ENCODE measurements at regions not wholly inside any gene's neighbourhood (a gene's known extent, or its start where the extent isn't known, plus 50 kb on each side); places are given as distances from the start of the nearest gene placed in this dataset.

DNA sequence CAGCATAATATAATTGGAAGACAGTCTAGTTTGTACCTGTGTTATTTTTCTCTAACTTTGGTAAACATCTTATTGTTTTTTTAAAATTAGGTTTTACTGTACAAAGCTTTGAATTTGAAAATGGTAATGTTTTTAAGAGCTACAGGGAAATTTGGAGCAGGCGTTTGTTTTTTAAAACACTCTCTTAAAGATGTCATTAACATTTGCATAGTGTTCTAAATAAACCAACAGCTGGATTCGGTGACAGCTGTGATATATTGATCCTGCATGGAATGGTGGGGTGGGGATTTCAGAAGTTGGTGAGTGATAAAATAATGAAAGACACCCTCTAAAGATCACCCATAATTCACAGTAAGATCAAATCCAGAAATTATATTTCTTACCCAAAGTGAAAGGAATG is 97.9 kb upstream of the PRL start:
- TF ChIP-seq, protein P1, sequence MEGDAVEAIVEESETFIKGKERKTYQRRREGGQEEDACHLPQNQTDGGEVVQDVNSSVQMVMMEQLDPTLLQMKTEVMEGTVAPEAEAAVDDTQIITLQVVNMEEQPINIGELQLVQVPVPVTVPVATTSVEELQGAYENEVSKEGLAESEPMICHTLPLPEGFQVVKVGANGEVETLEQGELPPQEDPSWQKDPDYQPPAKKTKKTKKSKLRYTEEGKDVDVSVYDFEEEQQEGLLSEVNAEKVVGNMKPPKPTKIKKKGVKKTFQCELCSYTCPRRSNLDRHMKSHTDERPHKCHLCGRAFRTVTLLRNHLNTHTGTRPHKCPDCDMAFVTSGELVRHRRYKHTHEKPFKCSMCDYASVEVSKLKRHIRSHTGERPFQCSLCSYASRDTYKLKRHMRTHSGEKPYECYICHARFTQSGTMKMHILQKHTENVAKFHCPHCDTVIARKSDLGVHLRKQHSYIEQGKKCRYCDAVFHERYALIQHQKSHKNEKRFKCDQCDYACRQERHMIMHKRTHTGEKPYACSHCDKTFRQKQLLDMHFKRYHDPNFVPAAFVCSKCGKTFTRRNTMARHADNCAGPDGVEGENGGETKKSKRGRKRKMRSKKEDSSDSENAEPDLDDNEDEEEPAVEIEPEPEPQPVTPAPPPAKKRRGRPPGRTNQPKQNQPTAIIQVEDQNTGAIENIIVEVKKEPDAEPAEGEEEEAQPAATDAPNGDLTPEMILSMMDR (IDR thresholded peaks at IDR 0.05; ENCODE audit: insufficient read depth, low read depth, low read length, missing control alignments) = no peak
- H3K4me3 ChIP-seq (ENCODE audit: low read depth, low read length) = no peak overlapping the region
- no peak for DNase-seq (ENCODE audit: low read depth)

DNA sequence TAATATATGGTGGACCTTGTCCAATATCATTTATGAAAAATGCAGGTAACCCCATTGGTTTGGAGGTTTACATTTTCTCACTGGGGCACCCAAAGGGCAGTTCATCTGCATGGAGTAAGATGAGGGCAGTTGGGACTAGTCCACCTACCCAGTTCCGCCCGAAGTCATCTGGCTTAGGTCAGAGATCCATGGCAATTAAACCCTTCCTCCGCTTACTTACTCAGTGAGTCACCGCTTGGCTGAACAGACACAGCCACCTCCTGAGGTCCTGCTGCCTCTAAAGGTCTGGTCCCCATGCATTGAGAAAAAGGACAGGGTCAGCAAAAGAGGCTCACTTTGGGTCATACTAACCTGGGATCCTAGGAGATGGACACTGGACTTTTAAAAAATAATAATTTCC is 102.9 kb upstream of the PRL start:
- TF ChIP-seq, protein P1 (IDR thresholded peaks at IDR 0.05; ENCODE audit: insufficient read depth, low read depth, low read length, missing control alignments) = no peak

DNA sequence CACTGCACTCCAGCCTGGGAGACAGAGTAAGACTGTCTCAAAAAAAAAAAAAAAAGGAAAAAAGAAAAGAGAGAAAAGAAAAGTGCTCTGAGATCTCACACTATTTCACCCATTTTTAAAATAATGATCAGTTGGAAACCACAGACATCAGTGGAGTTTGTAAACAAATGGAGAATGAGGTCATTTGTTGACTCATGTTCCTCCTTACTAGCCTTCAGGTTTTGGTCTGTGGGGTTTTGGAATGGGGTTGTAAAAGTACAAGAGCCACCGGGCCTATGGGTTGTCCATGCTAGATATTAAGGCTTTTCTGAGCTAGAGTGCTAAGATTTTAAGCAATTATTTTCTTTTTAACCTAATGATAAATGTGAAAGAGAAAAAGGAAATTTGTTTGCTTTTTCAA is 104.4 kb upstream of the PRL start:
- H3K4me3 ChIP-seq (ENCODE audit: low read depth, low read length) = no peak overlapping the region
- TF ChIP-seq, protein P1 (IDR thresholded peaks at IDR 0.05; ENCODE audit: insufficient read depth, low read depth, low read length, missing control alignments) = no peak
- DNase-seq (ENCODE audit: low read depth) = no peak

More for the DNA sequence above, 102.9 kb upstream of the PRL start:
- DNase-seq (ENCODE audit: low read depth) = no peak
- no peak overlapping the region for H3K4me3 ChIP-seq (ENCODE audit: low read depth, low read length)

DNA sequence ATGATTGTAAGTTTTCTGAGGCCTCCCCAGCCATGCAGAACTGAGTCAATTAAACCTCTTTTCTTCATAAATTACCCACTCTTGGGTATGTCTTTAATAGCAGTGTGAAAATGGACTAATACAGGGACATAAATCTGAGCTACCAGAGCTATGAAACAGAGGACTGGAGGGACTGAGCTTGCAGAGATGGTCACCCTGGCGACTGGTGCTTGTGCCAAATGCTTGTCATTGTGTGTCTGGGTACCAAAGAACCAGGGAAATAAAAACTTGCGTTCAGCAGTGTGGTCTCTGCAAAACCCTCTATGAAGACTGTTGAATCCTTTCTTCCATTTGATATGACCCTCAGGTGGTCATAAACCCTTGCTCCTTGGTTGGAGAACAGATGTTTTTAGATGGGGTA is 105.1 kb upstream of the PRL start:
- TF ChIP-seq, protein P1 (IDR thresholded peaks at IDR 0.05; ENCODE audit: insufficient read depth, low read depth, low read length, missing control alignments) = no peak
- DNase-seq (ENCODE audit: low read depth) = no peak
- H3K4me3 ChIP-seq (ENCODE audit: low read depth, low read length) = no peak overlapping the region

DNA sequence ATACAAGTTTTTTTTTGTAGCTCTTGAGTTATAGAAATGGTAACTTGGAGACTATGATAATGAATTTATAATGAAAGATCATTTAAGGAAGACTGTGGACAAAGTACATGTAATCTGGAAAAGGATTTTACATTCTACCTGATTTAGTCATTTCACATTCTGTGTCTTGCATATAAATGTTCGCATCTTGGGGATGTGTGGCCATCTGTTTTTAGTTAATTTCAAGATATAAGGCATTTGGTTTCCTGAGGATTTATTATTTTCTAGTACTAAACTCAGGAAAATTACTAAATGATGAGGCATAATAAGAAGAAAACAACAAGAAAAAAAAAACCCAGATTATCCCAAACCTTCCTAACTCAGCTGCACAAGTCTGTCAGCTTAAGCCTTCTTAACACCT is 112.7 kb upstream of the PRL start:
- no peak overlapping the region for H3K4me3 ChIP-seq (ENCODE audit: low read depth, low read length)
- DNase-seq (ENCODE audit: low read depth) = no peak
- TF ChIP-seq, protein P1 (IDR thresholded peaks at IDR 0.05; ENCODE audit: insufficient read depth, low read depth, low read length, missing control alignments) = no peak

DNA sequence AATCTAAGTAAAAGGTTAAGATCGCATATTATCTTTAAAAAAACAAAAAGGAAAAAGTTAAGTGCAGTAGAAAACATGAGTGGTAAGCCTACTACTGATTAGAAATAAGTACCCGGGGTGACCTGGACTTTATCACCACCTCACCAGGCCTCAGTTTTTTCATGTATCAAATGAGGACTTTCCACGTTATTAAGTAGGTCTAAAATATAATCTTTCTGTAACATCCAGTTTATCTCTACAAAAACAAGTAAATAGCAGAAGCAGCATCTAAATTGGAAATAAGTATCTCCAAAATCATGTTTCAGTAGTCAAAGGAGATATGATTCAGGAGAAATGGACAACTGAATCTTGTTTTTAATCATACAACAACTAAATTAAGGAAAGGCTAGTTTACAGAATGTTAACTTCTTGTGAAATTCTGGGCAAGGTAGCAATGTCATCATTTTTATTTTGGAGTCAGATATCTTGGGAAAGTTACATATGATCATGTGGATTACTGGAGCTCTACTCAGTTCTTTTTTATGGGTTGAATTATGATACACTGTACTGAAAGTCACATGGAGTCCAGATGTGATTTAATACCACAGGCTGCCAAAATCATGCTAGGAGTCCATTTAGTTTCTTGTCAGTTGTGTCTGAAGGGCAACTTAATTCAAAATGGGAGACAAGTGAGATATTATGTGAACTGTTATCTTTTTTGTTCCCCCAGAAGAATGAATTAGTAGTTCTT is 114.7 kb upstream of the PRL start:
- no peak for DNase-seq (ENCODE audit: low read depth)
- TF ChIP-seq, protein P1 (IDR thresholded peaks at IDR 0.05; ENCODE audit: insufficient read depth, low read depth, low read length, missing control alignments) = no peak

DNA sequence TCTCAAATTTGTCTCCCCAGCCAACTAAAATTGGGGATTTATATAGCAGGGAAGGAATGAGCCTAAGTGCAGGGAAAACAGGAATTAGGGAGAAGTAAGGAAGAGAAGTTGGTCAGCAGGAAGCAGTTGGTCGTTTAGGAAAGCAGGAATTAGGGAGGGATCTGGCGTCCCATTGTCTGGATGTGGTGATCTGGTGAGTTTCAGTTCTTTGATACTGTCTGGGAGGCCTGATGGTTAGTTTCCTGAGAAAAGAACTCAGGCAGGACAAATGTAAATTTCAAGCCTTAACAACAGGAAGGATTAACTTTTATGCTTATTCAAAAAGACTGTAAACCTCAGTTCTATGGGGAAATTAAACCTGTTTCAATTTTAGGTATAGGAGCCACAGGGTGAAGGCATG is 116.2 kb upstream of the PRL start:
- DNase-seq (ENCODE audit: low read depth) = no peak
- H3K4me3 ChIP-seq (ENCODE audit: low read depth, low read length) = no peak overlapping the region
- TF ChIP-seq, protein P1 (IDR thresholded peaks at IDR 0.05; ENCODE audit: insufficient read depth, low read depth, low read length, missing control alignments) = no peak

More for the DNA sequence above, 114.7 kb upstream of the PRL start:
- H3K4me3 ChIP-seq (ENCODE audit: low read depth, low read length) = no peak overlapping the region
